Hematopoietic multipotent progenitor cell treated with erythropoietin and hydrocortisone succinate and interleukin-3 and kit ligand, for 6 days (in vitro differentiated cells): ENCODE measurements at regions not wholly inside any gene's neighbourhood (a gene's known extent, or its start where the extent isn't known, plus 50 kb on each side); places are given as distances from the start of the nearest gene placed in this dataset.
A peak's percentile ranks its signal among the peaks of the same experiment; 100 is the strongest.

Source experiments
- DNase-seq: peaks from one replicate; pipeline ENCODE4 v3.0.0-alpha.2; 2015

DNA sequence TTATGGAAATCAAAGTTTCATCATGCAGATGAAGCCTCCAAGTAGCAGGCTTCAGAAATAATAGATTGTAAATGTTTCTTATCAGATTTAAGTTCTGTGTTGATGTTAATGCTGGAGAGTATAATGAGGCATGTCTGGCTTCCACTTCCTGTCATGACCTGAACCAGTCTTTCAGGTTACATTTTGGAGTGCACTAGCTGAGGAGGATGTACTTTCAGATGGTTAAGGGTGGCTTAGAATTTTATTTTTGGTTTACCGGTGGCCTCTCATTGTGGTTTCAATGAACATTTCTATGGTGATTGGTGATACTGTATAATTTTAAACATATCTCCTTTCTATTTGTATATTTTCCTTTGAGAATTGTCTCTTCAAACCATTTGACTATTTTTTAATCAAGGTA is 890.4 kb downstream of the SH3BGRL start:
- DNase-seq, result no peak

GRCh38 chrX:82125103-82125502 is 923.2 kb downstream of the SH3BGRL start:
- no peak for DNase-seq

- DNase-seq, result no peak
Measured at GRCh38 chrX:82127228-82128123, 925.6 kb downstream of the SH3BGRL start.

GRCh38 chrX:82134378-82134777 is 932.5 kb downstream of the SH3BGRL start:
- no peak for DNase-seq

- no peak for DNase-seq
Measured at GRCh38 chrX:82141942-82142341, 940.0 kb downstream of the SH3BGRL start.

DNA sequence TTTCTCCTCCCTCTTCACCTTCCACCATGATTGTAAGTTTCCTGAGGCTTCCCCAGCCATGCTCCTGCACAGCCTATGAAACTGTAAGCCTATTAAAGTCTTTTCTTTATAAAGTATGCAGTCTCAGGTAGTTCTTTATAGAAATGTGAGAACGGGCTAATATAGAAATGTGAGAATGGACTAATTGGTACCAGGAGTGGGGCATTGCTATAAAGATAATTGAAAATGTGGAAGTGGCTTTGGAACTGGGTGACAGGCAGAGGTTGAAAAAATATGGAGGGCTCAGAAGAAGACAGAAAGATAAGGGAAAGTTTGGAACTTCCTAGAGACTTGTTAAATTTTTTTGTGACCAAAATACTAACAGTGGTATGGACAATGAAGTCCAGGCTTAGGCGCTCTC is 959.3 kb downstream of the SH3BGRL start:
- no peak for DNase-seq

DNA sequence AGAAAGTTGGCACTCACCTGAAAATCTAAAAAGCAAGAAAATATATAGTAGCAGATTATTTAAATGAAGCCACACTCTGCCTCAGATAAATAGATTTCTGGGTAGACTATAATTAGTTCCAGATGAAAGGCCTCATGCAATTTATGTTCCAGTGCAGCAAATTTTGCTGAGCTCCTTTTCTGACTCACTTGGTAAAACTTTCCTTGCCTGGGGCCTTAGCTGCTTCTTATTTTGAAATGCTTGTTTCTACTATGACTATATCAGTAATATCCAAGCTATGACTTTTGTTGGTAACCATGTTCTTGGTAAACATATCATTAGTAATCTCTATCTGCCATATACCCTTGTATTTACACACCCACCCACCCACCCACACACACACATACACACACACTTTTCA is 961.8 kb downstream of the SH3BGRL start:
- no peak for DNase-seq

DNA sequence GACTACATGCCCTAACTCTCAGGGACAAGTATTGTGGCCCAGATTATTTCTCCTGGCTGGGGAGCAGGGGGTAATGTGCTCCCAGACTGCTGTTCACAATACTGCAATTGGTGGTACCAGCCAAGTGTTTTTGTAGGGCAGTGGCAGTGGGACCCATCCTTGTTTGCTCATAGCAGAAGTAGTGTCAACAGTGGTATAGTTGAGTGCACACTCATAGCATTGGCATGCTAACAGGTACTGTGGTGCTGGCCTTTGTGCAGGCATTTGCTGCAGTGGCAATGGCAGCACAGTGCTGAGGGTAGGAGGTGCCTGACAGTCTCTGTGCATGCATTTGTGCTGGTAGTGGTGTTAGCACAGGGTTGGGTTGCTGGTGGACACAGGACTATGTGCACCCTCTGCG is 995.0 kb downstream of the SH3BGRL start:
- DNase-seq, result no peak

DNA sequence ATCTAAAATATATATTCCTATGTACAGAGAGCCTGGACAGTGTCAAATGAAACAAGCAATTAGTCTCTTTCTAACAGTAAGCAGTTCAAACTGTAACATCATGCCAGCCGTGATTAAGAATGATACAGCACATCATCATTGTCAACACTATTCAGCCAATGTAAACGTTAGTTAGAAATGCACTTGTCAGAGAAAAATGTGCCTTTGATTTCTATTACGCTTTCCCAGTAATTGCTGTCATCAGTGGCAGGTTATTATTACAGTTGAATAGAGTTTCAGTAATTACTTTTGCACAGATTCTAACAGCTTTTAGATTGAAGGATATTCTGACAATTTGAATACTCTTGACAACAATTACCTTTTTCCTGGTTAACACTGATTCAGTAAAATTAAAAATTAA is 1007.1 kb downstream of the SH3BGRL start:
- no peak for DNase-seq

DNA sequence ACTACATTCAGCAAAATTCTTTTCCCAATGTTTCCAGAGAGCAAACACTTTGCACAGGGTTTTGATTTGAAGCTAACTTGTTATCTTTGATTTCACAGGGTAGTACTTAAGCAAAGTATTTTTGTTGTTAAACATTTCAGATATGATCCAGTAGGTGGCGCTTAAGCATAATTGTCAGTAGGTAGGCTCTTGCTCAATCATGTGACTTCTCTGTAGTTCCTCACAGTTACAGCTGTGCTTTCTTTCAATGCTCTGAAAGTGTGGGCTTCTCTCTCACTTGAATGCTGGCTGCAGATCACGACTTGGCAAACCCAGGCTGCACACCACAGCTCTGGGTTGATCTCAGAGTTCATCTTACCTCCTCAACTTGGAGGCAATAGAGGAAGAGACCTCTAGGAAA is 1016.5 kb downstream of the SH3BGRL start:
- DNase-seq, result peak; percentile 61

GRCh38 chrX:82219129-82219528 is 1017.2 kb downstream of the SH3BGRL start:
- DNase-seq, result no peak

GRCh38 chrX:82224961-82225360 is 1023.1 kb downstream of the SH3BGRL start:
- no peak for DNase-seq

DNA sequence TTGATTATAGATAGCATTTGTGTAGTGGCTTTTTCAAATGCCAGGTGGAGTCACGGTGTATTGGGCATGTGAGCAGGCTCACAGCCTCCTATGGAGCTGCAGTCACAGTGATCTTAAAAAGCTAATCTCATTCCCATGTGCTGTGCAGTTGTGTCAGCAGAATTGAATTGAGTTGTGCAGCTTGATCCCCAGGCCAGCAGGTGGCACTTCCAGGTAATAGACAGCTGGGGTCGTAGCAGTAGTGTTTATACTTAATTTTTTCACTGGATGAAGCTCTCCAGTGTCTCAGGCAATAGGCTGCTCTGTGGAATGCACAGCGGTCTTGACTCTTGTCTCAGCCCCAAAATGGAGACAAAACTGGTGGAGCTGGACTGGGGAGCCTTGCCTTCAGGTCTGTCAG is 1028.1 kb downstream of the SH3BGRL start:
- DNase-seq, result no peak

DNA sequence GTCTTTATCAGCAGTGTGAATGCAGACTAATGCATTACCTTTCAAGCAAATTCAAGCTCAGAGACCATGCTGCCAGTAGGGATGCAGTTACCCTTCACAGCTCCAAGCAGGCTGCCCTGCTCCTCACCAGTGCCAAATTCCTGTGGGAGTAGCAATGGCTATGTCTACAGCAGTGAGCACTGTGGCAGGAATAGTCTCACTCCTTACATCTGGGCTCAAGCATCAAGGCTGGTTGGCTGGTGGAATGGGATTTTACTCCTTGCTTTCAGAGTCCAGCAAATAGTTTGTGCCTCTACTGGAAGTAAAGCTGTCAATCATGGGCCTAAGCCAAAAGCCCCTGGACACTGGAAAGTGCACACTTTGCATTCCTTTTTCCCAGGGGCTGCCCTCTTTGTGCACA is 1030.8 kb downstream of the SH3BGRL start:
- no peak for DNase-seq

GRCh38 chrX:82237328-82237727 is 1035.4 kb downstream of the SH3BGRL start:
- DNase-seq, result no peak
